ENCODE measurements at regions not wholly inside any gene's neighbourhood (a gene's known extent, or its start where the extent isn't known, plus 50 kb on each side); places are given as distances from the start of the nearest gene placed in this dataset.

DNA sequence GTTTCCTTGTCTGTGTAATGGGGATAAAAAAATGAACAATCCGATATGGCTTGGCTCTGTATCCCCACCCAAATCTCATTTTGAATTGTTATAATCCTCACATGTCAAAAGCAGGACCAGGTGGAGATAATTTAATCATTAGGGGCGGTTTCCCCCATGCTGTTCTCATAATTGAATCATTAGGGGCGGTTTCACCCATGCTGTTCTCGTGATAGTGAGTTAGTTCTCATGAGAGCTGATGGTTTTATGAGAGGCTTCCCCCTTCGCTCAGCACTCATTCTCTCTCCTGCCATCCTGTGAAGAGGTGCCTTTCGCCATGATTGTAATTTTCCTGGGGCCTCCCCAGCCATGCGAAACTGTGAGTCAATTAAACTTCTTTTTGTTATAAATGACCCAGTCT is 633.5 kb downstream of the RAPGEF2 start:
- H3K27ac Mint-ChIP-seq (ENCODE audit: unreplicated experiment), result no peak overlapping the region
- Histone ChIP-seq H3K4me3 (ENCODE audit: low read depth, low read length) (no peak overlapping the region), H3K9me3 (no peaks in the 10 kb centered on the region), H3K27me3 (replicated peaks; ENCODE audit: control insufficient read depth, insufficient read depth, low read length) (no peaks in the 10 kb centered on the region), H3K4me1 (no peaks in the 10 kb centered on the region), H3K36me3 (ENCODE audit: control insufficient read depth, insufficient read depth, low read length) (no peaks in the 10 kb centered on the region)
- ChIA-PET POLR2A (no interaction called here), CTCF (no interaction called here)
- no TSS peak for BruUV-seq (replicated peaks)
- H3K27me3 Mint-ChIP-seq (ENCODE audit: insufficient read depth, unreplicated experiment), result peaks cover 2% of the 10 kb centered on the region
- peaks cover 3% of the 10 kb centered on the region for H3K9me3 Mint-ChIP-seq (ENCODE audit: unreplicated experiment)
- DNase-seq, result no peak
- no peaks in the 10 kb centered on the region for H3K36me3 Mint-ChIP-seq (ENCODE audit: insufficient read depth, unreplicated experiment)
- H3K4me3 Mint-ChIP-seq (ENCODE audit: unreplicated experiment), result no peak overlapping the region
- no peaks in the 10 kb centered on the region for H3K4me1 Mint-ChIP-seq (ENCODE audit: low read depth, unreplicated experiment)
- intact Hi-C loops (cut with micrococcal nuclease; ENCODE audit: unreplicated experiment), result no loop called here
- no peak for TF ChIP-seq CTCF (IDR thresholded peaks at IDR 0.05; ENCODE audit: insufficient read depth in 1 of 2, low read depth in 1 of 2, low read length in 1 of 2, severe bottlenecking in 1 of 2, unreplicated experiment in 1 of 2)

GRCh38 chr4:159743971-159744370 is 641.1 kb downstream of the RAPGEF2 start:
- no peaks in the 10 kb centered on the region for H3K4me1 Mint-ChIP-seq (ENCODE audit: low read depth, unreplicated experiment)
- intact Hi-C loops (cut with micrococcal nuclease; ENCODE audit: unreplicated experiment), result no loop called here
- peaks cover 2% of the 10 kb centered on the region for H3K27me3 Mint-ChIP-seq (ENCODE audit: insufficient read depth, unreplicated experiment)
- no peak overlapping the region for H3K4me3 Mint-ChIP-seq (ENCODE audit: unreplicated experiment)
- Histone ChIP-seq H3K27me3 (replicated peaks; ENCODE audit: control insufficient read depth, insufficient read depth, low read length) (no peaks in the 10 kb centered on the region), H3K9me3 (no peaks in the 10 kb centered on the region), H3K4me1 (no peaks in the 10 kb centered on the region), H3K36me3 (ENCODE audit: control insufficient read depth, insufficient read depth, low read length) (no peaks in the 10 kb centered on the region), H3K4me3 (ENCODE audit: low read depth, low read length) (no peak overlapping the region)
- H3K36me3 Mint-ChIP-seq (ENCODE audit: insufficient read depth, unreplicated experiment), result no peaks in the 10 kb centered on the region
- no peak for TF ChIP-seq CTCF (IDR thresholded peaks at IDR 0.05; ENCODE audit: insufficient read depth in 1 of 2, low read depth in 1 of 2, low read length in 1 of 2, severe bottlenecking in 1 of 2, unreplicated experiment in 1 of 2)
- CTCF ChIA-PET, result no interaction called here
- no peak for DNase-seq
- POLR2A ChIA-PET, result no interaction called here
- BruUV-seq (replicated peaks), result no TSS peak
- peaks cover 10% of the 10 kb centered on the region for H3K9me3 Mint-ChIP-seq (ENCODE audit: unreplicated experiment)
- H3K27ac Mint-ChIP-seq (ENCODE audit: unreplicated experiment), result no peak overlapping the region

DNA sequence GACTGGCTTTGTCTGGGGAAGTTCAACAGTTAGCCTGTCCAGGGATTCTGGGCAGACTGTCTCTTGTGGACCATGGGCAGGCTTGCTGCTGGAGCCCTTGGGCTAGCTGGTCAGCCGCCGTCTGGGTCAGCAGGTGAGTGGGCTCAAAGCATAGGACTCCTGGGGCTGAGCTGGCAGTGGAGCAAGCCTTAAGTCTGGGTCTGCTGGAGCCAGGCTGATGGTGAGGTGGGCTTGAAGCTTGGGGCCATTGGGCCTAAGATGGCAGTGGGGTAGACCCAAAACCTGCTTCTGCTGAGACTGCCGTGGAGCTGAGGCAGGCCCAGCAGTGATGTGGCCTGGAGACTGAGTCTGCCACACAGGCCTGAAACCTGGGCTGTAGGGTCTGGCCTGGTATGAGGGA is 645.1 kb downstream of the RAPGEF2 start:
- no peak for TF ChIP-seq CTCF (IDR thresholded peaks at IDR 0.05; ENCODE audit: insufficient read depth in 1 of 2, low read depth in 1 of 2, low read length in 1 of 2, severe bottlenecking in 1 of 2, unreplicated experiment in 1 of 2)
- no peaks in the 10 kb centered on the region for H3K9me3 ChIP-seq
- no TSS peak for BruUV-seq (replicated peaks)
- CTCF ChIA-PET, result no interaction called here
- POLR2A ChIA-PET, result no interaction called here
- no peaks in the 10 kb centered on the region for H3K27me3 ChIP-seq (replicated peaks; ENCODE audit: control insufficient read depth, insufficient read depth, low read length)
- DNase-seq, result no peak
- intact Hi-C loops (cut with micrococcal nuclease; ENCODE audit: unreplicated experiment), result no loop called here
- Mint-ChIP-seq H3K9me3 (ENCODE audit: unreplicated experiment) (no peaks in the 10 kb centered on the region), H3K4me1 (ENCODE audit: low read depth, unreplicated experiment) (no peaks in the 10 kb centered on the region), H3K27ac (ENCODE audit: unreplicated experiment) (no peak overlapping the region), H3K4me3 (ENCODE audit: unreplicated experiment) (no peak overlapping the region), H3K27me3 (ENCODE audit: insufficient read depth, unreplicated experiment) (peaks cover under 1% of the 10 kb centered on the region), H3K36me3 (ENCODE audit: insufficient read depth, unreplicated experiment) (no peaks in the 10 kb centered on the region)
- H3K36me3 ChIP-seq (ENCODE audit: control insufficient read depth, insufficient read depth, low read length), result no peaks in the 10 kb centered on the region
- H3K4me3 ChIP-seq (ENCODE audit: low read depth, low read length), result no peak overlapping the region
- no peaks in the 10 kb centered on the region for H3K4me1 ChIP-seq

All from Caco-2 (cell line).